Astrocyte (in vitro differentiated cells and primary cell): ENCODE measurements at regions not wholly inside any gene's neighbourhood (a gene's known extent, or its start where the extent isn't known, plus 50 kb on each side); places are given as distances from the start of the nearest gene placed in this dataset.

Experiments used
- DNase-seq: peaks from one replicate; pipeline ENCODE4 v3.0.0-alpha.2; 2010; ENCODE audit warnings: low read depth
- FAIRE-seq: peaks from 2 replicates; lab custom pipeline; 2011; peaks lifted over from hg19 to GRCh38; lab: Jason Lieb, UNC
- H2AFZ ChIP-seq: 2 replicates; pipeline ENCODE4 v1.6.0; 2012; ENCODE audit warnings: low read depth, low read length, inconsistent platforms
- H3K27ac ChIP-seq: 2 replicates; pipeline ENCODE4 v1.5.1; 2011; ENCODE audit warnings: low read depth, low read length, inconsistent platforms
- H3K27me3 ChIP-seq: 2 replicates; pipeline ENCODE4 v1.6.0; 2011; ENCODE audit warnings: low read length, inconsistent platforms; ENCODE audit not compliant: insufficient read depth
- H3K36me3 ChIP-seq: 2 replicates; pipeline ENCODE4 v1.5.1; 2011; ENCODE audit warnings: low read length, inconsistent platforms; ENCODE audit not compliant: insufficient read depth
- H3K4me1 ChIP-seq: 2 replicates; pipeline ENCODE4 v1.5.1; 2011; ENCODE audit warnings: low read length, inconsistent platforms; ENCODE audit not compliant: insufficient read depth
- H3K4me2 ChIP-seq: 2 replicates; pipeline ENCODE4 v1.6.0; 2012; ENCODE audit warnings: low read length, inconsistent platforms
- H3K4me3 ChIP-seq: 2 replicates; pipeline ENCODE4 v1.5.1; 2011; ENCODE audit warnings: low read depth, mild to moderate bottlenecking, low read length, inconsistent platforms; ENCODE audit not compliant: insufficient read depth
- H3K79me2 ChIP-seq: 2 replicates; pipeline ENCODE4 v1.6.0; 2012; ENCODE audit warnings: mild to moderate bottlenecking, low read length, inconsistent platforms; ENCODE audit not compliant: insufficient read depth
- H3K9ac ChIP-seq: 2 replicates; pipeline ENCODE4 v1.6.0; 2012; ENCODE audit warnings: mild to moderate bottlenecking, low read length, inconsistent platforms
- H3K9me3 ChIP-seq: 2 replicates; pipeline ENCODE4 v1.5.1; 2012; ENCODE audit warnings: low read depth, mild to moderate bottlenecking, low read length, inconsistent platforms; ENCODE audit not compliant: insufficient read depth
- H4K20me1 ChIP-seq: 2 replicates; pipeline ENCODE4 v1.6.0; 2012; ENCODE audit warnings: low read length, inconsistent platforms; ENCODE audit not compliant: insufficient read depth
- H3K27ac Mint-ChIP-seq: one replicate; pipeline ENCODE4 v1.8.0; 2021; ENCODE audit warnings: mild to moderate bottlenecking, mixed read lengths; ENCODE audit not compliant: unreplicated experiment
- H3K27me3 Mint-ChIP-seq: one replicate; pipeline ENCODE4 v1.8.0; 2021; ENCODE audit warnings: low read depth, mixed read lengths; ENCODE audit not compliant: unreplicated experiment
- H3K36me3 Mint-ChIP-seq: one replicate; pipeline ENCODE4 v1.8.0; 2021; ENCODE audit warnings: low read depth, mixed read lengths; ENCODE audit not compliant: unreplicated experiment
- H3K4me1 Mint-ChIP-seq: one replicate; pipeline ENCODE4 v1.8.0; 2021; ENCODE audit warnings: low read depth, mixed read lengths; ENCODE audit not compliant: unreplicated experiment
- H3K4me3 Mint-ChIP-seq: one replicate; pipeline ENCODE4 v1.8.0; 2021; ENCODE audit warnings: mild to moderate bottlenecking, moderate library complexity, mixed read lengths; ENCODE audit not compliant: unreplicated experiment
- H3K9me3 Mint-ChIP-seq: one replicate; pipeline ENCODE4 v1.8.0; 2021; ENCODE audit warnings: mild to moderate bottlenecking, mixed read lengths; ENCODE audit not compliant: unreplicated experiment
- CTCF ChIP-seq: IDR thresholded peaks from 2 replicates; pipeline ENCODE4 v1.5.1; 2011; ENCODE audit warnings: low read depth, mild to moderate bottlenecking, inconsistent platforms, low read length, moderate library complexity; ENCODE audit not compliant: insufficient read depth
- EZH2 ChIP-seq: IDR thresholded peaks from 2 replicates; pipeline ENCODE4 v1.6.1; 2012; ENCODE audit warnings: mild to moderate bottlenecking, low read length, inconsistent platforms; ENCODE audit not compliant: insufficient read depth

GRCh38 chr2:19472391-19472978 is 114.1 kb upstream of the OSR1 start:
- Histone ChIP-seq H3K27ac (no peak overlapping the region), H3K9ac (no peak overlapping the region), H4K20me1 (no peaks in the 10 kb centered on the region), H3K4me1 (no peaks in the 10 kb centered on the region), H3K9me3 (no peaks in the 10 kb centered on the region), H2AFZ (no peak overlapping the region), H3K79me2 (no peaks in the 10 kb centered on the region), H3K4me2 (no peak overlapping the region), H3K27me3 (peaks cover 20% of the 10 kb centered on the region), H3K36me3 (no peaks in the 10 kb centered on the region), H3K4me3 (no peak overlapping the region)
- TF ChIP-seq EZH2 = no peak
- DNase-seq (no peak), FAIRE-seq (no peak)
- H3K27me3 Mint-ChIP-seq = no peaks in the 10 kb centered on the region
- H3K9me3 Mint-ChIP-seq = no peaks in the 10 kb centered on the region
- no peak overlapping the region for H3K4me3 Mint-ChIP-seq
- H3K27ac Mint-ChIP-seq = no peak overlapping the region
- no peaks in the 10 kb centered on the region for H3K4me1 Mint-ChIP-seq
- H3K36me3 Mint-ChIP-seq = no peaks in the 10 kb centered on the region

GRCh38 chr2:19471491-19471890 is 113.1 kb upstream of the OSR1 start:
- FAIRE-seq (no peak), DNase-seq (no peak)
- no peaks in the 10 kb centered on the region for H3K9me3 Mint-ChIP-seq
- H3K4me1 Mint-ChIP-seq = no peaks in the 10 kb centered on the region
- Histone ChIP-seq H4K20me1 (no peaks in the 10 kb centered on the region), H3K4me3 (no peak overlapping the region), H3K27ac (no peak overlapping the region), H3K9me3 (no peaks in the 10 kb centered on the region), H3K27me3 (peaks cover 22% of the 10 kb centered on the region), H3K4me1 (no peaks in the 10 kb centered on the region), H3K36me3 (no peaks in the 10 kb centered on the region), H3K4me2 (no peak overlapping the region), H3K9ac (no peak overlapping the region), H3K79me2 (no peaks in the 10 kb centered on the region), H2AFZ (no peak overlapping the region)
- no peaks in the 10 kb centered on the region for H3K27me3 Mint-ChIP-seq
- no peaks in the 10 kb centered on the region for H3K36me3 Mint-ChIP-seq
- TF ChIP-seq EZH2 (no peak), CTCF (no peak)
- no peak overlapping the region for H3K27ac Mint-ChIP-seq
- no peak overlapping the region for H3K4me3 Mint-ChIP-seq

- H3K36me3 Mint-ChIP-seq = no peaks in the 10 kb centered on the region
- H3K9me3 ChIP-seq = peaks cover 5% of the 10 kb centered on the region
- FAIRE-seq (no peak), DNase-seq (no peak)
- no peak overlapping the region for H3K27ac ChIP-seq
- H3K9me3 Mint-ChIP-seq = peaks cover 6% of the 10 kb centered on the region
- no peak overlapping the region for H2AFZ ChIP-seq
- H3K27me3 Mint-ChIP-seq = no peaks in the 10 kb centered on the region
- no peak overlapping the region for H3K4me3 Mint-ChIP-seq
- H3K4me3 ChIP-seq = no peak overlapping the region
- H3K79me2 ChIP-seq = no peaks in the 10 kb centered on the region
- H3K4me1 ChIP-seq = no peaks in the 10 kb centered on the region
- no peaks in the 10 kb centered on the region for H3K4me1 Mint-ChIP-seq
- TF ChIP-seq CTCF (no peak), EZH2 (no peak)
- no peak overlapping the region for H3K27ac Mint-ChIP-seq
- peaks cover 6% of the 10 kb centered on the region for H3K27me3 ChIP-seq
- H3K9ac ChIP-seq = no peak overlapping the region
- no peaks in the 10 kb centered on the region for H4K20me1 ChIP-seq
- H3K36me3 ChIP-seq = no peaks in the 10 kb centered on the region
- no peak overlapping the region for H3K4me2 ChIP-seq
Measured at GRCh38 chr2:19465978-19466377, 107.6 kb upstream of the OSR1 start.
